ENCODE measurements at regions not wholly inside any gene's neighbourhood (a gene's known extent, or its start where the extent isn't known, plus 50 kb on each side); places are given as distances from the start of the nearest gene placed in this dataset.

GRCh38 chr5:162466011-162466410, 398.4 kb downstream of the GABRG2 start:
- H3K4me1 ChIP-seq (ENCODE audit: control insufficient read depth, extremely low read depth, insufficient read depth, low read length) = no peaks in the 10 kb centered on the region
- H3K27ac ChIP-seq (ENCODE audit: control insufficient read depth, insufficient read depth, low read length) = no peak overlapping the region
- H3K4me3 ChIP-seq (ENCODE audit: control insufficient read depth in 2 of 3, extremely low read depth in 1 of 3, insufficient read depth in 2 of 3, low read depth in 1 of 3, low read length in 3 of 3) = no peak overlapping the region
- H3K9me3 ChIP-seq (ENCODE audit: control insufficient read depth, low read depth, low read length) = no peaks in the 10 kb centered on the region
- no peaks in the 10 kb centered on the region for H3K27me3 ChIP-seq (ENCODE audit: control insufficient read depth, extremely low read depth, insufficient read depth, low read length)
- dilution Hi-C loops (cut with MboI; ENCODE audit: extremely low pct_ligation_motif_present, low sequenced_read_pairs) = no loop called here
- H4K20me1 ChIP-seq (ENCODE audit: control insufficient read depth, extremely low read depth, insufficient read depth, low read length) = no peaks in the 10 kb centered on the region
- no peak overlapping the region for H3K9ac ChIP-seq (ENCODE audit: control insufficient read depth, extremely low read depth, insufficient read depth, low read length)
- FAIRE-seq (no peak), DNase-seq (ENCODE audit: low read depth, low spot score) (no peak)
- no peak overlapping the region for H3K4me2 ChIP-seq (ENCODE audit: control insufficient read depth, extremely low read depth, insufficient read depth, low read depth, low read length)
- no peaks in the 10 kb centered on the region for H3K9me1 ChIP-seq (ENCODE audit: control insufficient read depth, extremely low read depth, insufficient read depth, low read length)
- H2AFZ ChIP-seq (ENCODE audit: control insufficient read depth, low read length) = no peak overlapping the region
- no peaks in the 10 kb centered on the region for H3K36me3 ChIP-seq (ENCODE audit: control insufficient read depth in 2 of 2, extremely low read depth in 1 of 2, insufficient read depth in 2 of 2, low read length in 2 of 2)
- no peak for TF ChIP-seq CTCF (optimal IDR thresholded peaks at IDR 0.05 in 1 of 3, IDR thresholded peaks at IDR 0.05 in 1 of 3, conservative IDR thresholded peaks at IDR 0.05 in 1 of 3; ENCODE audit: extremely low read depth in 1 of 3, insufficient read depth in 2 of 3, low read length in 3 of 3)
- no peak for TF ChIP-seq EZH2 (IDR thresholded peaks at IDR 0.05; ENCODE audit: low read length)
- no peaks in the 10 kb centered on the region for H3K79me2 ChIP-seq (ENCODE audit: control insufficient read depth, insufficient read depth, low read length)

DNA sequence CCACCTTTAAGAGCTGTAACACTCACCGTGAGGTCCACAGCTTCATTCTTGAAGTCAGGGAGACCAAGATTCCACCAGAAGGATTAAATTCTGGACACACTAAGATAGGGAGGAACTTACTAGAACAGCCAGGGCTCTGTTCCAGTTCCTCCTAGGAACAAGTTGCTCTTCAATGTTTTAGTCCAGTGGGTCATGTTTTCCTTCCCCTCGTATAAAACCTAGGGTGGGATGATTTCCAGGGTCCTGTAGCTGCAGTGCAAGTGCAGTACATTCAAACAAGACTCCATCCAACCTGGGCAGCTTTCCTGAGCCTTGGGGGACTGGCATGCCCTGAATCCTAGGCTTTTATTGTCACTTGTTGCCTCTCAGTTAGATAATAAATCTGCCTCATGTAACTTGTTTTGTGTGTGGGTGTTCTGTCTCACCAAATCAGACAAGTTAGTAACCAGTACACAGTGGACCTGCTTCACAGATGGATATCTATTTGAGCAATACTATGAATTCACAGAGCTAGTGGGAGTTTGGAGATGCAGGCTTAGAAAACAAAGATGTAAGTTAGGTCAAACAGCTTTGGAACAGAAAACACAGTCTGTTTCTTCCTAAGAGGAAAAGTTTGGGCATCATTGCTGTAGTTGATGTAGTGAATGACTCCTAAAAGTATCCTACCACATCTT, 405.6 kb downstream of the GABRG2 start:
- H2AFZ ChIP-seq (ENCODE audit: control insufficient read depth, low read length) = no peak overlapping the region
- TF ChIP-seq CTCF (optimal IDR thresholded peaks at IDR 0.05 in 1 of 3, IDR thresholded peaks at IDR 0.05 in 1 of 3, conservative IDR thresholded peaks at IDR 0.05 in 1 of 3; ENCODE audit: extremely low read depth in 1 of 3, insufficient read depth in 2 of 3, low read length in 3 of 3) (no peak), EZH2 (IDR thresholded peaks at IDR 0.05; ENCODE audit: low read length) (no peak)
- no peaks in the 10 kb centered on the region for H3K9me3 ChIP-seq (ENCODE audit: control insufficient read depth, low read depth, low read length)
- H4K20me1 ChIP-seq (ENCODE audit: control insufficient read depth, extremely low read depth, insufficient read depth, low read length) = no peaks in the 10 kb centered on the region
- H3K36me3 ChIP-seq (ENCODE audit: control insufficient read depth in 2 of 2, extremely low read depth in 1 of 2, insufficient read depth in 2 of 2, low read length in 2 of 2) = no peaks in the 10 kb centered on the region
- no peak overlapping the region for H3K4me2 ChIP-seq (ENCODE audit: control insufficient read depth, extremely low read depth, insufficient read depth, low read depth, low read length)
- dilution Hi-C loops (cut with MboI; ENCODE audit: extremely low pct_ligation_motif_present, low sequenced_read_pairs) = no loop called here
- H3K79me2 ChIP-seq (ENCODE audit: control insufficient read depth, insufficient read depth, low read length) = no peaks in the 10 kb centered on the region
- no peaks in the 10 kb centered on the region for H3K4me1 ChIP-seq (ENCODE audit: control insufficient read depth, extremely low read depth, insufficient read depth, low read length)
- no peaks in the 10 kb centered on the region for H3K9me1 ChIP-seq (ENCODE audit: control insufficient read depth, extremely low read depth, insufficient read depth, low read length)
- no peak for FAIRE-seq
- H3K27me3 ChIP-seq (ENCODE audit: control insufficient read depth, extremely low read depth, insufficient read depth, low read length) = no peaks in the 10 kb centered on the region
- no peak overlapping the region for H3K9ac ChIP-seq (ENCODE audit: control insufficient read depth, extremely low read depth, insufficient read depth, low read length)
- H3K27ac ChIP-seq (ENCODE audit: control insufficient read depth, insufficient read depth, low read length) = no peak overlapping the region
- DNase-seq (ENCODE audit: low read depth, low spot score) = no peak
- no peak overlapping the region for H3K4me3 ChIP-seq (ENCODE audit: control insufficient read depth in 2 of 3, extremely low read depth in 1 of 3, insufficient read depth in 2 of 3, low read depth in 1 of 3, low read length in 3 of 3)

Measured in keratinocyte (primary cell).